ENCODE measurements at regions not wholly inside any gene's neighbourhood (a gene's known extent, or its start where the extent isn't known, plus 50 kb on each side); places are given as distances from the start of the nearest gene placed in this dataset.
A peak's percentile ranks its signal among the peaks of the same experiment; 100 is the strongest.

- TF ChIP-seq, protein P1, sequence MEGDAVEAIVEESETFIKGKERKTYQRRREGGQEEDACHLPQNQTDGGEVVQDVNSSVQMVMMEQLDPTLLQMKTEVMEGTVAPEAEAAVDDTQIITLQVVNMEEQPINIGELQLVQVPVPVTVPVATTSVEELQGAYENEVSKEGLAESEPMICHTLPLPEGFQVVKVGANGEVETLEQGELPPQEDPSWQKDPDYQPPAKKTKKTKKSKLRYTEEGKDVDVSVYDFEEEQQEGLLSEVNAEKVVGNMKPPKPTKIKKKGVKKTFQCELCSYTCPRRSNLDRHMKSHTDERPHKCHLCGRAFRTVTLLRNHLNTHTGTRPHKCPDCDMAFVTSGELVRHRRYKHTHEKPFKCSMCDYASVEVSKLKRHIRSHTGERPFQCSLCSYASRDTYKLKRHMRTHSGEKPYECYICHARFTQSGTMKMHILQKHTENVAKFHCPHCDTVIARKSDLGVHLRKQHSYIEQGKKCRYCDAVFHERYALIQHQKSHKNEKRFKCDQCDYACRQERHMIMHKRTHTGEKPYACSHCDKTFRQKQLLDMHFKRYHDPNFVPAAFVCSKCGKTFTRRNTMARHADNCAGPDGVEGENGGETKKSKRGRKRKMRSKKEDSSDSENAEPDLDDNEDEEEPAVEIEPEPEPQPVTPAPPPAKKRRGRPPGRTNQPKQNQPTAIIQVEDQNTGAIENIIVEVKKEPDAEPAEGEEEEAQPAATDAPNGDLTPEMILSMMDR (IDR thresholded peaks at IDR 0.05; ENCODE audit: insufficient read depth, low read depth, low read length, missing control alignments): no peak
- DNase-seq (ENCODE audit: low read depth): no peak
- no peak overlapping the region for H3K4me3 ChIP-seq (ENCODE audit: low read length)
Observed at GRCh38 chr4:28724239-28724638, 1863.6 kb downstream of the STIM2 start.

GRCh38 chr4:28730304-28730703 is 1869.7 kb downstream of the STIM2 start:
- DNase-seq (ENCODE audit: low read depth): no peak
- TF ChIP-seq, protein P1 (IDR thresholded peaks at IDR 0.05; ENCODE audit: insufficient read depth, low read depth, low read length, missing control alignments): no peak
- H3K4me3 ChIP-seq (ENCODE audit: low read length): no peak overlapping the region

GRCh38 chr4:28744066-28744465 is 1883.4 kb downstream of the STIM2 start:
- no peak overlapping the region for H3K4me3 ChIP-seq (ENCODE audit: low read length)
- peak; percentile 2 for DNase-seq (ENCODE audit: low read depth)
- TF ChIP-seq, protein P1 (IDR thresholded peaks at IDR 0.05; ENCODE audit: insufficient read depth, low read depth, low read length, missing control alignments): no peak

DNA sequence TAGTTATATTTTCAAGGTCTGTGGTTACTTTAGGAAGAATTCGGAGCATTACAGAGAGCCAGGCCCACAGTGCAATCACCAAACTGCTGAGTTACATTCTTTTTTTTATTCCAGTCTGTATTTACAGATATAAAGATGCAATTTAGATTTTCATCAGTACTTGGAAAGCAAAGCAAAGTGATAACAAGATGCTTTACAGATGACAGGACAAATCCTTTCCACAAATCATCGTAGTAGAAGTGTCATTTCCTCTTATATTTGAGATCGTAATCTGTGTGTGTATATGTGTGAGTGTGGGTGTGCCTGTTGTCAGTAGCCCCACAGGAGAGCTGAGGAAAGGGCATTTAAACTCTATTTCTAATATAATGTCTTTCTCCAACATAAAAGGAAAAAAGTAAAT is 1893.7 kb downstream of the STIM2 start:
- TF ChIP-seq, protein P1 (IDR thresholded peaks at IDR 0.05; ENCODE audit: insufficient read depth, low read depth, low read length, missing control alignments): no peak
- no peak for DNase-seq (ENCODE audit: low read depth)
- no peak overlapping the region for H3K4me3 ChIP-seq (ENCODE audit: low read length)

DNA sequence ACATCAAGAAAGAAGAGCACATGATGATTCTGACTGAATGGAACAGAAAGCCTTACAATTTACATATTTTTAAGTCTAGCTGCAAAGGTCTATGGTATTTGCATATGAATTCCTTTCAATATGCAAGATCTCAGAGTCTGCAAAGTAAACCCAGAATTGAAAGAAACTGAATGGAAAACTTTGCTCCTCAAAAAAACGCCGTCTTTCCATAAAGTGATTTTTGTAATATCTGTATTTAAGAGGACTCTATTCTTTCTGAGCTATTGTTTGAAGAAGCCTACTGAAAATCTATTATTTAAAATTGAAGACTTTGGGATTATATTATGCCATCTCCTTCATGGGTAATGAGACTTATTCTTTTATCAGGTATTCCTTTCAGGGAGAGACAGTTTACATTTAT is 1894.4 kb downstream of the STIM2 start:
- H3K4me3 ChIP-seq (ENCODE audit: low read length): no peak overlapping the region
- no peak for DNase-seq (ENCODE audit: low read depth)
- TF ChIP-seq, protein P1 (IDR thresholded peaks at IDR 0.05; ENCODE audit: insufficient read depth, low read depth, low read length, missing control alignments): no peak

- H3K4me3 ChIP-seq (ENCODE audit: low read length): no peak overlapping the region
- TF ChIP-seq, protein P1 (IDR thresholded peaks at IDR 0.05; ENCODE audit: insufficient read depth, low read depth, low read length, missing control alignments): no peak
- no peak for DNase-seq (ENCODE audit: low read depth)
Observed at GRCh38 chr4:28759064-28759463, 1898.4 kb downstream of the STIM2 start.

GRCh38 chr4:28760003-28760402 is 1899.4 kb downstream of the STIM2 start:
- TF ChIP-seq, protein P1 (IDR thresholded peaks at IDR 0.05; ENCODE audit: insufficient read depth, low read depth, low read length, missing control alignments): no peak
- DNase-seq (ENCODE audit: low read depth): no peak
- H3K4me3 ChIP-seq (ENCODE audit: low read length): no peak overlapping the region
